ENCODE measurements at regions not wholly inside any gene's neighbourhood (a gene's known extent, or its start where the extent isn't known, plus 50 kb on each side); places are given as distances from the start of the nearest gene placed in this dataset.

DNA sequence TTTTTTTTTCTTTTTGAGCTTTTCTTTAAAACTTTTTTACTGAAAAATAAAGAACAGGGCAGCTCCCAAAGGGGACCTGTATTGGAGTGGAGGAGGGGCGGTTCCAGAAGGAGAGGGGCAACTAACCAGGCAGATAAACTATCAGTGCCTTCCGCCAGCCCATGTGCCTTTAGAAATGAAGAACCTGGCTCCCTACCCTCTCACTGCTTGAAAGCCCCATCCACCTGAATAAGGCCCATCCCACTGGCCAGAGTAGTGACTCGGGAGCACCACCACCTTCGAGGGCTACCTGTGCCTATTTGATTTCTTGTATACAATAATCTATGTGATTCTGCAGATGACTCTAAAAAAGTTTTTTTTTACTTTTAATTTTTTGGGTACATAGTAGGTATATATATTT is 276.7 kb downstream of the PSAT1 start:
- no peak for FAIRE-seq
- TF ChIP-seq, protein P1, sequence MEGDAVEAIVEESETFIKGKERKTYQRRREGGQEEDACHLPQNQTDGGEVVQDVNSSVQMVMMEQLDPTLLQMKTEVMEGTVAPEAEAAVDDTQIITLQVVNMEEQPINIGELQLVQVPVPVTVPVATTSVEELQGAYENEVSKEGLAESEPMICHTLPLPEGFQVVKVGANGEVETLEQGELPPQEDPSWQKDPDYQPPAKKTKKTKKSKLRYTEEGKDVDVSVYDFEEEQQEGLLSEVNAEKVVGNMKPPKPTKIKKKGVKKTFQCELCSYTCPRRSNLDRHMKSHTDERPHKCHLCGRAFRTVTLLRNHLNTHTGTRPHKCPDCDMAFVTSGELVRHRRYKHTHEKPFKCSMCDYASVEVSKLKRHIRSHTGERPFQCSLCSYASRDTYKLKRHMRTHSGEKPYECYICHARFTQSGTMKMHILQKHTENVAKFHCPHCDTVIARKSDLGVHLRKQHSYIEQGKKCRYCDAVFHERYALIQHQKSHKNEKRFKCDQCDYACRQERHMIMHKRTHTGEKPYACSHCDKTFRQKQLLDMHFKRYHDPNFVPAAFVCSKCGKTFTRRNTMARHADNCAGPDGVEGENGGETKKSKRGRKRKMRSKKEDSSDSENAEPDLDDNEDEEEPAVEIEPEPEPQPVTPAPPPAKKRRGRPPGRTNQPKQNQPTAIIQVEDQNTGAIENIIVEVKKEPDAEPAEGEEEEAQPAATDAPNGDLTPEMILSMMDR (IDR thresholded peaks at IDR 0.05; ENCODE audit: insufficient read depth, missing control alignments): no peak
- DNase-seq (ENCODE audit: insufficient read length, low spot score): no peak

DNA sequence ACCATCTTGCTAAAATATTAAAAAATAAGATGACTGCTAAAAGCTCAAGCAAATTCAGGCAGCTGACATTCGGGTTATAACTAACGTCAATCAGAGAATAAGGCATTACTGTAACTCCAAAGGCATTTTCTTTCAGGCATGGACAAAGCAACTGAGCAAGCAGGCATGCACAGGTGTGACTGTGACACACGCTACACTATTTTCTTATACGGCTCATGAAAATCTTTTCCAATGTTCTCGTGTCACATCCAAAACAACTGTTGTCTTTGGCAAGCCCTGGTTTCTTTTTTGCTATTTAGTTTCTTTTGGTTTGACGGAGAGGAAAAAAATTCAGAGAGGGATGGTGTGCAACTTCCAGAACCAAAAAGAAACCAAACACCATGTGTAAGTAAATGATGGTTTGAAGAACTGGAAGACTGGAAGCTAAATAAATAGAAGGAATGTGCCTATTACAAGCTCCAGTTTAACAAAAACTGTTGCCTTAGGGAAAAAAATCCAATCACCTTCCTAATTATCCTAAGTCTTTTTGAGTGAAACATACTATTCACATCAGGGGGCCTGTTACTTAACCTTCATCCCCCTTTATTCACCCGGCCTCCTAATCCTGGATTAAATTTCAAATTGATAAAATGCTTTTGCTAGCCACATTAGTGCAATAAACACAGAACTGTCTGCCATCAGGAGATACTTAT is 277.6 kb downstream of the PSAT1 start:
- DNase-seq (ENCODE audit: insufficient read length, low spot score): no peak
- TF ChIP-seq, protein P1 (IDR thresholded peaks at IDR 0.05; ENCODE audit: insufficient read depth, missing control alignments): no peak
- no peak for FAIRE-seq

DNA sequence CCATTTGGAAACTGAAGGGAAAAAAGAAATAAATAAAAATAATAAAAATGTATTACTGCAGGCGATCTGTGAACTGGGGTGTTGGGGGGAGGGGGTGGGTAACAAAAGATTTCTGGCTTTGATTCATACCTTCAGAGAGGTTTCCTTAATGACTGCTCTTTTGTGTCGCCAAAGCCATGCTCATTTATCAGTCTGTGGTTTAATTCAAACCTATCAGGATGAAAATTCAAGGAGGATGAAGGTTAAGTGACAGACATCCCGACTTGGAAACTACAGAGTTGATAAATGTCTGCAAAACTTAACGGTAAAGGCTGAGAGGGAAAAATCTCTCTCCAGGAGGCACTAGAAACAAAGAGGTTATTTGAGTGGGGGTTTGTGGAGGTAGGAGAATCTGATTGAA is 278.2 kb downstream of the PSAT1 start:
- TF ChIP-seq, protein P1 (IDR thresholded peaks at IDR 0.05; ENCODE audit: insufficient read depth, missing control alignments): no peak
- DNase-seq (ENCODE audit: insufficient read length, low spot score): no peak
- no peak for FAIRE-seq

DNA sequence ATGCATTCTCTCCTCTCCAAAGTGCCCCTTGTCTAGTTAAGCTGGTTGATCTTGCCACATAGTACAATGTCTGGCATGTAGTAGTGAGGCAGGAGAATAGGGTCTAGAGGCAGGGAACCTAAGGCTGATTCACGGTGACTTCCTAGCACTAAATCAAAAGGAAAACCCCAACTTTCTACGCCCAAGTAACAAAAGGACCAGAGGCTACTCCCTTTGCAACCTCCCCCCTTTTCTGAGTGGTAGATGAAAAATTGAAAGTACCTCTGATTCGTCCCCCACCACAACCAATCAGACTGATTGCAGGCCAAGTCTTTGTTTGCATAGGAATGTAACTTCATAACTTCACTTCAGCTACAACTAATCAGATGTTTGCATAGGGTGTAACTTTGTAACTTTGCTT is 278.8 kb downstream of the PSAT1 start:
- no peak for FAIRE-seq
- no peak for DNase-seq (ENCODE audit: insufficient read length, low spot score)
- TF ChIP-seq, protein P1 (IDR thresholded peaks at IDR 0.05; ENCODE audit: insufficient read depth, missing control alignments): no peak

DNA sequence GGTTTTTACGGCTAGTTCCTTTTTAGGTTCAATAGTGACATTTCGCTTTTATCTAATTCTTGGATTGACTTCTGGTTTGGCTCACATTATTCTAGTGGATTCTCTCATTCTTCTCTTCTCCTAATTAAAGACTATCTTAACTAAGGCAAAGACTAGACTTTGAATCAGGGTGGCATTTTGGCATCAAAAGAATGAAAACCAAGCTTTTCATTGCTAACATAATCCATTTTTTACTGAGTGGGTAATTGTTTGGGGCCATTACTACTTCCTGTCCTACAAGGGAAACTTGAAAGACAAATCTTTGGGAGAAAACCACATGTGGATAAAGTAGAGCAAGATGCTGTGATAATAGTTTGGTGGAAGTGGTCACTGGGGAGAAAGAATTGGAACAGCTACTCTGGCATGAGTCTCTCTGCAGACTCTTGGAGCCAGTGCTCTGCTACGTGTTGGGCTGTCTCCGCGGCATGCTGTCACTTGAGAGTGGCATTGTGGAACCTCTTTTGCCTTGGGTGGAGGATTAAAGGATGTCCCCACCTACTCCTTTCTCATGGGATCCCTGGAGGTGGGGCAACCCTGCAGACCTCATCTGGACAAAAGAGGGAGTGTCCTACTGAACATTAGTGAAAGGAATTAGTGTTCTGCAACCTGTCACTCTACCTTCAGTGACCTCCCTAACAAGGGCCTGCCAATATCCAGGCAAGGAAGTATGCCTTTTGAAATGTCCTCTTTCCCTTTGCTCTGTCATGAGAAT is 280.4 kb downstream of the PSAT1 start:
- TF ChIP-seq, protein P1 (IDR thresholded peaks at IDR 0.05; ENCODE audit: insufficient read depth, missing control alignments): no peak
- DNase-seq (ENCODE audit: insufficient read length, low spot score): no peak
- no peak for FAIRE-seq

DNA sequence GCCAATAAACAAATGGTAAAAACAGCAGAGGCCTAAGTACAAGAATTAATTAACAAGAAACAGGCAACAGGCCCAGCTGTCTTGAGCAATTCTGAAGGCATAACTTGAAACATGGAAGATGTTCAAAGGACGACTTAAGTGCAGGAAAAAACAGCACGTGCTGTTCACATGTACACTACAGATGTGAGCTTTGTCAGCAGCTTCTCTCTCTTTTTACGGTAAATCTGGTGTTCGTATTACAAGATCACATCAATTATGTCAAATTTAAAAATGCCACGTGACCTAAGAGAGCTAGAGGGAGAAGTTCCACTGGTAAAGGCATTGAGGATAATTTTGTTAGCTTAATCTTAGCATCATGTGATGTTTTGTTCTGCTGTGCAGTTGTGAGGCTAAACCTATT is 281.1 kb downstream of the PSAT1 start:
- no peak for FAIRE-seq

More for the DNA sequence above, 281.1 kb downstream of the PSAT1 start:
- TF ChIP-seq, protein P1 (IDR thresholded peaks at IDR 0.05; ENCODE audit: insufficient read depth, missing control alignments): no peak
- DNase-seq (ENCODE audit: insufficient read length, low spot score): no peak

All from D721Med (cell line).